AG04450 (cell line): ENCODE measurements at regions not wholly inside any gene's neighbourhood (a gene's known extent, or its start where the extent isn't known, plus 50 kb on each side); places are given as distances from the start of the nearest gene placed in this dataset.

Experiments
- CTCF ChIA-PET: fragments of 300-600, 350-600 bp; formaldehyde crosslinking; extraction: SDS; loops from one replicate; lab custom pipeline; 2022; ENCODE audit warnings: antibody characterized with exemption, inconsistent platforms; lab: Charles Lee
- POLR2A ChIA-PET: fragments of 350-600 bp; formaldehyde crosslinking; extraction: SDS; loops from one replicate; lab custom pipeline; 2021; ENCODE audit warnings: antibody characterized with exemption, inconsistent platforms; lab: Yijun Ruan, JAX
- DNase-seq: peaks from one replicate; pipeline ENCODE4 v3.0.0-alpha.2; 2011; ENCODE audit warnings: low read depth, low spot score
- H3K27ac ChIP-seq: one replicate; pipeline ENCODE4 v1.5.1; 2012; ENCODE audit warnings: low read depth, low read length, control low read depth
- H3K27me3 ChIP-seq: one replicate; pipeline ENCODE4 v1.6.0; 2012; ENCODE audit warnings: low read length; ENCODE audit not compliant: control insufficient read depth, insufficient read depth
- H3K4me3 ChIP-seq: 2 replicates; pipeline ENCODE4 v1.5.1; 2011; ENCODE audit warnings: mild to moderate bottlenecking, low read depth, low read length, control low read depth
- H3K9me3 ChIP-seq: 2 replicates; pipeline ENCODE4 v1.5.1; 2012; ENCODE audit warnings: low read length; ENCODE audit not compliant: control insufficient read depth, insufficient read depth
- CTCF ChIP-seq: IDR thresholded peaks from 2 replicates; pipeline ENCODE4 v1.5.1; 2011; ENCODE audit warnings: low read depth, low read length, control low read depth, inconsistent platforms

GRCh38 chr3:14601692-14602005 lies 49.9 kb upstream of the CCDC174 start:
- ChIA-PET POLR2A (interaction anchor here (1.0 kb wide), 1 partner anchor 423 kb away, joined by 4 read pairs; the partner anchor contains the start of genes LSM3 and XPC), CTCF (interaction anchor here (0.9 kb wide), 1 partner anchor 398 kb away, joined by 4 read pairs; no protein-coding TSS in a partner anchor)

More at GRCh38 chr3:14601692-14602005, 49.9 kb upstream of the CCDC174 start:
- DNase-seq, result no peak
- no peak for TF ChIP-seq CTCF
- Histone ChIP-seq H3K27me3 (peaks cover 37% of the 10 kb centered on the region), H3K9me3 (no peaks in the 10 kb centered on the region), H3K4me3 (no peak overlapping the region), H3K27ac (no peak overlapping the region)
